RWPE2 (cell line): ENCODE measurements at regions not wholly inside any gene's neighbourhood (a gene's known extent, or its start where the extent isn't known, plus 50 kb on each side); places are given as distances from the start of the nearest gene placed in this dataset.

Experiments used
- ATAC-seq: fragments of 200-7000 bp; cut with Tn5 transposase; 3 replicates; pipeline ENCODE4 v1.9.1; 2021; ENCODE audit warnings: low read depth
- DNase-seq: peaks from one replicate; pipeline ENCODE4 v3.0.0-alpha.2; 2020; ENCODE audit warnings: low spot score
- H3K27ac ChIP-seq: fragments of 450-650 bp; 2 replicates; pipeline ENCODE4 v1.5.1; 2017; ENCODE audit warnings: mild to moderate bottlenecking; ENCODE audit not compliant: poor library complexity, severe bottlenecking
- H3K27me3 ChIP-seq: fragments of 250-450 bp; sonication (Bioruptor Pico); 2 replicates; pipeline ENCODE4 v1.5.1; 2021; ENCODE audit warnings: mild to moderate bottlenecking, moderate library complexity; ENCODE audit not compliant: insufficient read depth, poor library complexity, severe bottlenecking
- H3K36me3 ChIP-seq: fragments of 250-450 bp; sonication (Bioruptor Pico); 2 replicates; pipeline ENCODE4 v1.5.1; 2020; ENCODE audit warnings: low read depth, mild to moderate bottlenecking, moderate library complexity
- H3K4me1 ChIP-seq: fragments of 250-450 bp; sonication (Bioruptor Pico); 2 replicates; pipeline ENCODE4 v1.5.1; 2021; ENCODE audit warnings: mild to moderate bottlenecking, moderate library complexity; ENCODE audit not compliant: insufficient read depth, poor library complexity, severe bottlenecking
- H3K4me3 ChIP-seq: fragments of 250-450 bp; sonication (Bioruptor Pico); 2 replicates; pipeline ENCODE4 v1.5.1; 2021; ENCODE audit warnings: mild to moderate bottlenecking, moderate library complexity; ENCODE audit not compliant: severe bottlenecking
- H3K9me3 ChIP-seq: fragments of 250-450 bp; sonication (Bioruptor Pico); 2 replicates; pipeline ENCODE4 v1.5.1; 2021; ENCODE audit warnings: mild to moderate bottlenecking, moderate library complexity; ENCODE audit not compliant: severe bottlenecking
- CTCF ChIP-seq: fragments of 450-650 bp; IDR thresholded peaks from one replicate; pipeline ENCODE4 v1.5.1; 2017; ENCODE audit warnings: mild to moderate bottlenecking, moderate library complexity; ENCODE audit not compliant: poor library complexity, severe bottlenecking

DNA sequence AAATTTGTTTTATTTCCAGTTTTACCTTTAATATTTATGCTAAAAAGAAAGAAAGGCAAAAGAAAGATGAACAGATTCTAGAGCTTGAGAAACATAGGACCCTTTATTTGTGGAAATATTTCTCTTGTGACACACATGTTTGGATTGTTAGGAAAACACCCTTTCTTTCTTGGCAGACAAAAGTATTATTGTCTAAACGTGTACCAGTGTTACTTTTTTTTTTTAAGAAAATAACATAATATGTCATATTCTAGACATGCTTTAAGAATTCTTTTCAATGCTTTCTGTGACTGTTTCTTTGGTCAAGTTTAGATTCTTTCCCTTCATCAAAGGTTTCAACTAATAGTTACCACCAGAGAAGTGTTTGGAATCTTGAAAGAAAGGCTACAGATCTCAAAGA, 183.4 kb upstream of the CNR1 start:
- no peaks in the 10 kb centered on the region for H3K9me3 ChIP-seq
- H3K36me3 ChIP-seq: 0 out of 2 replicates have a peak, but pooled peaks cover 3% of the 10 kb centered on the region
- H3K4me1 ChIP-seq: peaks cover 19% of the 10 kb centered on the region
- no peak for DNase-seq
- H3K27ac ChIP-seq: peak overlapping the region; percentile 67
- no peak overlapping the region for H3K4me3 ChIP-seq
- no peak for TF ChIP-seq CTCF
- H3K27me3 ChIP-seq: no peaks in the 10 kb centered on the region
- ATAC-seq: peak; percentile 55

DNA sequence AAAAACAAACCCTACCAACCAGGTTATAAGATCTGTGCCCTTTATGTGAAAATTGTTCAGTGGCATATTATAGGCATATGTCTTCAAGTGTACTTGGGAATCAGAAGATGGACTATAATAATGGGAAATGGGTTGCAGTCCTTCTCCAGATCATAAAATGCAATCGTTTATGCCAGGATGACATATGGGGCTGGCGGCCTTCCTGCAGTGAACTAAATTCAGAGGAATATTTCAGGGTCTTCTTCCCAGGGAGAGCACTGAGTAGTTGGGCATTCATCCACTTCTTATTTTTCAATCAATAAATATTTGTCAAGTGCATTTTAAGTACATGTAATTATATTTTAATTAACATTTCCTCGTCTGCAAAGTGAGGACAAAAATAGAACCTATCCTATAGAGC, 176.2 kb upstream of the CNR1 start:
- no peak overlapping the region for H3K4me3 ChIP-seq
- H3K36me3 ChIP-seq: no peaks in the 10 kb centered on the region
- ATAC-seq (no peak), DNase-seq (no peak)
- H3K27ac ChIP-seq: no peak overlapping the region
- no peaks in the 10 kb centered on the region for H3K9me3 ChIP-seq
- no peaks in the 10 kb centered on the region for H3K27me3 ChIP-seq
- peaks cover 10% of the 10 kb centered on the region for H3K4me1 ChIP-seq
- TF ChIP-seq CTCF: no peak

DNA sequence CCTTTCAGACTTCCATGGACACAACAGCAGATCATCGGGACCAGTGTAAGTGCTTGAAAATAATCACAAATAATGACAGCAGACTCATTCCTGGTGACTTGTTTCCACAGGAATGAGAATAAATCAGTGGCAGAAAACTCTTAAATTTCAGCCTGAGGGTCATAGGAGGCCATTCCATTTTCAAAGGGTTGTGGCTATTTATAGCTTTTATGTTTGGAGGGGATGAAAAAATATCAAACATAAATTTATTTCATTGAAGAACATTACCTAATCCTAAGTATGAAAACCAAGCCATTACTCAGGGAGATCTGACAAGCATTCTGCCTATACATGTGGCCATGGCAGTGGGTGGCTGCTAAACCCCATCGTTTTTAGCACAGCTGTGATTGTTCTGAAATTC, 173.6 kb upstream of the CNR1 start:
- no peaks in the 10 kb centered on the region for H3K36me3 ChIP-seq
- no peak for DNase-seq
- H3K9me3 ChIP-seq: no peaks in the 10 kb centered on the region
- no peaks in the 10 kb centered on the region for H3K27me3 ChIP-seq
- no peak for TF ChIP-seq CTCF
- peaks cover 10% of the 10 kb centered on the region for H3K4me1 ChIP-seq
- no peak overlapping the region for H3K27ac ChIP-seq
- no peak for ATAC-seq
- no peak overlapping the region for H3K4me3 ChIP-seq

DNA sequence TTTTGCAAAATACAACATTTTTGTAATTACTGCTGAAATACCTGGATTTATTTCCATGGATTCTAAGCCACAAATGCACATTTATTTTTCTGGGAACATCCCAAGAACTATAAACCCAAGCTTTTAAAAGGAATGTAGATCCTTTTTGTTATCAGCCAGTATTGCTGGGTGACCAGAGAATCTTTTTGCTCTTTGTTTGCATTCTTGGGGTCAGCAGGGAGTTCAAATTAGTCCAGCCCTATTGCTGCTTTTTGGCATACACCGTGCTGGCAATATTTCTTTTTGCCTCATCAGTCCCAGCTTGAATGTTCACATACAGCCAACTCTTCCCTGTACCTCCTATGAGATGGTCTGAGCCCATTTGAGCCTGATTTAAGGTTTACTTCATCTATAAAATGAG, 155.2 kb upstream of the CNR1 start:
- Histone ChIP-seq H3K27me3 (no peaks in the 10 kb centered on the region), H3K9me3 (no peaks in the 10 kb centered on the region), H3K4me1 (no peaks in the 10 kb centered on the region), H3K4me3 (no peak overlapping the region), H3K36me3 (no peaks in the 10 kb centered on the region), H3K27ac (no peak overlapping the region)
- ATAC-seq: no peak
- no peak for TF ChIP-seq CTCF
- DNase-seq: no peak

DNA sequence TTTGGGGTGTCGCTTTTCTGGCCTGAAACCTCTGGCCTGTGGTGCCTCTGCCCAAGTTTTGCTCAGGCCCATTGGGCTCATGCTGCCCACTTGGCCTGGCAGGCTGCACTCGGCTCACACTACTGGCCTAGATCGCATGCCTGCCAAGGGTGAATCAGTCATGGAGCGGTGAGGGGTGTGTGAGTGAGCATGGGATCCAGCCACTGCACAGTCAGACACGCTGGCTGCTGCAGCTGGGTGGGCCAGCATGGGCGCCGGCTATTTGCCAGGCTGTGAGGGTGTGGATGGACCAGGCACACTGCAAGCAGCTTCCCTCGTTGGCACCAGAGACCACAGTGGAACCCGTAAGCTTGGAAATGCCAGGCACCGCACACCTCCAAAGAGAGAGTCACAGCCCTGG, 145.4 kb upstream of the CNR1 start:
- no peaks in the 10 kb centered on the region for H3K27me3 ChIP-seq
- H3K36me3 ChIP-seq: no peaks in the 10 kb centered on the region
- no peak overlapping the region for H3K27ac ChIP-seq
- ATAC-seq (no peak), DNase-seq (no peak)
- H3K4me3 ChIP-seq: no peak overlapping the region
- no peaks in the 10 kb centered on the region for H3K9me3 ChIP-seq
- TF ChIP-seq CTCF: no peak
- no peaks in the 10 kb centered on the region for H3K4me1 ChIP-seq
